ENCODE measurements at regions not wholly inside any gene's neighbourhood (a gene's known extent, or its start where the extent isn't known, plus 50 kb on each side); places are given as distances from the start of the nearest gene placed in this dataset.
A peak's percentile ranks its signal among the peaks of the same experiment; 100 is the strongest.
"Not testable (repeated sequence)": the region's sequence is repeated elsewhere in the genome, so short reads cannot be mapped to it uniquely, and the experiment has no call there.

GRCh38 chr11:69587454-69588090 is 53.4 kb upstream of the CCND1 start:
- Histone ChIP-seq H2BK5ac (ENCODE audit: low read length) (no peak overlapping the region), H3K27ac (replicated peaks; ENCODE audit: low read length) (no peak overlapping the region), H4K91ac (ENCODE audit: low read depth, low read length, poor library complexity) (no peak overlapping the region), H3K79me1 (ENCODE audit: low read depth, low read length) (no peaks in the 10 kb centered on the region), H3K9me3 (replicated peaks in 1 of 2; ENCODE audit: control insufficient read depth in 2 of 2, insufficient read depth in 1 of 2, low read depth in 1 of 2, low read length in 2 of 2) (no peaks in the 10 kb centered on the region), H3K9ac (ENCODE audit: low read depth, low read length, poor library complexity) (no peak overlapping the region), H3K4ac (ENCODE audit: low read length) (no peak overlapping the region), H3K14ac (ENCODE audit: low read length) (no peak overlapping the region), H2AK5ac (ENCODE audit: low read depth, low read length) (no peak overlapping the region), H3K27me3 (ENCODE audit: control insufficient read depth in 3 of 3, insufficient read depth in 3 of 3, low read depth in 1 of 3, low read length in 3 of 3) (peaks cover 0 to 3% (median 0%) of the 10 kb centered on the region in 3 experiments), H2BK12ac (ENCODE audit: low read length) (no peak overlapping the region), H3K4me3 (ENCODE audit: low read length in 2 of 2) (no peak overlapping the region), H3K4me1 (ENCODE audit: control insufficient read depth in 2 of 2, insufficient read depth in 1 of 2, low read depth in 1 of 2, low read length in 2 of 2) (peaks cover 0 to 1% of the 10 kb centered on the region in 2 donors), H3K23ac (ENCODE audit: low read depth, low read length, poor library complexity) (peak overlapping the region; percentile 68), H3K36me3 (replicated peaks in 1 of 2; ENCODE audit: control insufficient read depth in 2 of 2, insufficient read depth in 2 of 2, low read length in 2 of 2) (no peaks in the 10 kb centered on the region), H4K8ac (ENCODE audit: low read depth, low read length) (no peak overlapping the region), H2AFZ (ENCODE audit: low read length) (no peak overlapping the region), H3K18ac (ENCODE audit: low read length) (peak overlapping the region; percentile 38), H3K4me2 (ENCODE audit: insufficient read depth, low read length, poor library complexity, severe bottlenecking) (no peak overlapping the region), H2BK15ac (ENCODE audit: low read length) (peak overlapping the region; percentile 2), H2BK120ac (ENCODE audit: low read depth, low read length) (no peak overlapping the region)
- no CpG with 5 or more reads among the region's 5 CpGs for WGBS, 2 donors (ENCODE audit: extremely low coverage in 2 of 2, insufficient read length in 2 of 2, insufficient replicate concordance in 1 of 2)
- no peak for DNase-seq (ENCODE audit: low spot score)

GRCh38 chr11:69588270-69588669 is 52.7 kb upstream of the CCND1 start:
- Histone ChIP-seq H4K8ac (ENCODE audit: low read depth, low read length) (no peak overlapping the region), H3K27ac (replicated peaks; ENCODE audit: low read length) (no peak overlapping the region), H3K27me3 (ENCODE audit: control insufficient read depth in 3 of 3, insufficient read depth in 3 of 3, low read depth in 1 of 3, low read length in 3 of 3) (peaks cover 0 to 3% (median 0%) of the 10 kb centered on the region in 3 experiments), H2BK15ac (ENCODE audit: low read length) (no peak overlapping the region), H2AK5ac (ENCODE audit: low read depth, low read length) (no peak overlapping the region), H2BK5ac (ENCODE audit: low read length) (no peak overlapping the region), H3K18ac (ENCODE audit: low read length) (peak overlapping the region; percentile 19), H3K36me3 (replicated peaks in 1 of 2; ENCODE audit: control insufficient read depth in 2 of 2, insufficient read depth in 2 of 2, low read length in 2 of 2) (no peaks in the 10 kb centered on the region), H3K4me3 (ENCODE audit: low read length in 2 of 2) (no peak overlapping the region), H3K4ac (ENCODE audit: low read length) (no peak overlapping the region), H3K4me1 (ENCODE audit: control insufficient read depth in 2 of 2, insufficient read depth in 1 of 2, low read depth in 1 of 2, low read length in 2 of 2) (peaks cover 0 to 1% of the 10 kb centered on the region in 2 donors), H2BK120ac (ENCODE audit: low read depth, low read length) (no peak overlapping the region), H2BK12ac (ENCODE audit: low read length) (no peak overlapping the region), H3K4me2 (ENCODE audit: insufficient read depth, low read length, poor library complexity, severe bottlenecking) (no peak overlapping the region), H3K9ac (ENCODE audit: low read depth, low read length, poor library complexity) (no peak overlapping the region), H4K91ac (ENCODE audit: low read depth, low read length, poor library complexity) (no peak overlapping the region), H2AFZ (ENCODE audit: low read length) (no peak overlapping the region), H3K79me1 (ENCODE audit: low read depth, low read length) (no peaks in the 10 kb centered on the region), H3K14ac (ENCODE audit: low read length) (no peak overlapping the region), H3K23ac (ENCODE audit: low read depth, low read length, poor library complexity) (no peak overlapping the region), H3K9me3 (replicated peaks in 1 of 2; ENCODE audit: control insufficient read depth in 2 of 2, insufficient read depth in 1 of 2, low read depth in 1 of 2, low read length in 2 of 2) (no peaks in the 10 kb centered on the region)
- WGBS, 2 donors (ENCODE audit: extremely low coverage in 2 of 2, insufficient read length in 2 of 2, insufficient replicate concordance in 1 of 2), result no CpG with 5 or more reads among the region's 5 CpGs
- no peak for DNase-seq (ENCODE audit: low spot score)

- H3K4ac ChIP-seq (ENCODE audit: low read length); H4K8ac ChIP-seq (ENCODE audit: low read depth, low read length); H2BK15ac ChIP-seq (ENCODE audit: low read length); H2BK12ac ChIP-seq (ENCODE audit: low read length); H4K91ac ChIP-seq (ENCODE audit: low read depth, low read length, poor library complexity); H2AFZ ChIP-seq (ENCODE audit: low read length); H2BK120ac ChIP-seq (ENCODE audit: low read depth, low read length); H3K9me3 ChIP-seq (replicated peaks in 1 of 2; ENCODE audit: control insufficient read depth in 2 of 2, insufficient read depth in 1 of 2, low read depth in 1 of 2, low read length in 2 of 2); H3K79me1 ChIP-seq (ENCODE audit: low read depth, low read length); H2AK5ac ChIP-seq (ENCODE audit: low read depth, low read length); H3K27ac ChIP-seq (replicated peaks; ENCODE audit: low read length); H3K9ac ChIP-seq (ENCODE audit: low read depth, low read length, poor library complexity); H3K27me3 ChIP-seq (ENCODE audit: control insufficient read depth in 3 of 3, insufficient read depth in 3 of 3, low read depth in 1 of 3, low read length in 3 of 3); H3K18ac ChIP-seq (ENCODE audit: low read length); H3K36me3 ChIP-seq (replicated peaks in 1 of 2; ENCODE audit: control insufficient read depth in 2 of 2, insufficient read depth in 2 of 2, low read length in 2 of 2); H2BK5ac ChIP-seq (ENCODE audit: low read length); H3K4me2 ChIP-seq (ENCODE audit: insufficient read depth, low read length, poor library complexity, severe bottlenecking); H3K4me3 ChIP-seq (ENCODE audit: low read length in 2 of 2); H3K23ac ChIP-seq (ENCODE audit: low read depth, low read length, poor library complexity); H3K14ac ChIP-seq (ENCODE audit: low read length); DNase-seq (ENCODE audit: low spot score); H3K4me1 ChIP-seq (ENCODE audit: control insufficient read depth in 2 of 2, insufficient read depth in 1 of 2, low read depth in 1 of 2, low read length in 2 of 2): not testable (repeated sequence)
- no CpG with 5 or more reads among the region's 1 CpG for WGBS, 2 donors (ENCODE audit: extremely low coverage in 2 of 2, insufficient read length in 2 of 2, insufficient replicate concordance in 1 of 2)
These were observed 50.9 kb upstream of the CCND1 start for GRCh38 chr11:69590088-69590487.

Data from neuronal stem cell (in vitro differentiated cells).